H1 (cell line): ENCODE measurements at regions not wholly inside any gene's neighbourhood (a gene's known extent, or its start where the extent isn't known, plus 50 kb on each side); places are given as distances from the start of the nearest gene placed in this dataset.

Experiments used
- CTCF ChIA-PET: fragments of 300-600 bp; sonication (Branson Sonifier 250); formaldehyde crosslinking; loops from one replicate; lab custom pipeline; 2021; ENCODE audit not compliant: partially characterized antibody; lab: Charles Lee
- POLR2A ChIA-PET: fragments of 300-600 bp; sonication (Branson Sonifier 250); formaldehyde crosslinking; loops from one replicate; lab custom pipeline; 2021; ENCODE audit warnings: inconsistent platforms; ENCODE audit not compliant: partially characterized antibody; lab: Charles Lee
- DNase-seq, 2 experiments: peaks; one replicate each; pipeline versions ENCODE4 v3.0.0 to v3.0.0-alpha.2; 2010 to 2022; ENCODE audit warnings: low spot score in 2 of 2, low read depth in 1 of 2, mixed read lengths in 1 of 2
- FAIRE-seq: peaks from 2 replicates; lab custom pipeline; 2011; peaks lifted over from hg19 to GRCh38; lab: Jason Lieb, UNC
- H2AFZ ChIP-seq: 2 replicates; pipeline ENCODE4 v1.8.1; 2012; ENCODE audit warnings: low read length, inconsistent platforms
- H2AK5ac ChIP-seq: 2 replicates; pipeline ENCODE4 v1.6.1; 2013; ENCODE audit warnings: low read depth, low read length
- H2BK120ac ChIP-seq: replicated peaks from 2 replicates; pipeline ENCODE3; 2013; ENCODE audit warnings: low read depth, low read length, inconsistent platforms
- H2BK12ac ChIP-seq: 2 replicates; pipeline ENCODE4 v1.6.1; 2013; ENCODE audit warnings: low read depth, low read length
- H2BK15ac ChIP-seq: 2 replicates; pipeline ENCODE4 v1.6.1; 2013; ENCODE audit warnings: low read length
- H2BK20ac ChIP-seq: 2 replicates; pipeline ENCODE4 v1.6.1; 2013; ENCODE audit warnings: low read length
- H2BK5ac ChIP-seq: 2 replicates; pipeline ENCODE4 v1.6.1; 2013; ENCODE audit warnings: low read depth, low read length
- H3K14ac ChIP-seq: 2 replicates; pipeline ENCODE4 v1.6.1; 2013; ENCODE audit warnings: inconsistent platforms; ENCODE audit not compliant: insufficient read length
- H3K18ac ChIP-seq: 2 replicates; pipeline ENCODE4 v1.6.1; 2013; ENCODE audit warnings: low read length; ENCODE audit errors: extremely low read depth
- H3K23ac ChIP-seq: 2 replicates; pipeline ENCODE4 v1.6.1; 2013; ENCODE audit warnings: inconsistent platforms; ENCODE audit not compliant: insufficient read length
- H3K23me2 ChIP-seq: 2 replicates; pipeline ENCODE4 v1.6.1; 2013; ENCODE audit warnings: low read depth, low read length
- H3K27ac ChIP-seq: 2 replicates; pipeline ENCODE4 v1.6.1; 2011; ENCODE audit warnings: low read depth, low read length, inconsistent platforms
- H3K27me3 ChIP-seq, 4 experiments: replicated peaks in 1 of 4; 1 replicate in 1 of 4; 2 replicates in 3 of 4; pipeline versions ENCODE4 v1.6.1 to v1.8.1; 2011 to 2013; ENCODE audit warnings: low read length in 3 of 4, mild to moderate bottlenecking in 3 of 4, inconsistent platforms in 2 of 4, mixed read lengths in 2 of 4, moderate library complexity in 1 of 4; ENCODE audit not compliant: control insufficient read depth in 3 of 4, insufficient read depth in 3 of 4; ENCODE audit errors: extremely low read depth in 1 of 4
- H3K36me3 ChIP-seq, 4 experiments: 2 replicates each; pipeline versions ENCODE4 v1.6.1 to v1.8.1; 2011 to 2013; ENCODE audit warnings: mild to moderate bottlenecking in 4 of 4, low read length in 3 of 4, moderate library complexity in 2 of 4, control low read depth in 1 of 4, inconsistent platforms in 1 of 4; ENCODE audit not compliant: insufficient read depth in 4 of 4, control insufficient read depth in 2 of 4
- H3K4ac ChIP-seq: replicated peaks from 2 replicates; pipeline ENCODE3; 2013; ENCODE audit warnings: low read length, low read depth, mixed read lengths, inconsistent platforms; ENCODE audit not compliant: insufficient read length
- H3K4me1 ChIP-seq, 4 experiments: replicated peaks in 1 of 4; 1 replicate in 1 of 4; 2 replicates in 3 of 4; pipeline versions ENCODE4 v1.6.1 to v1.8.1; 2011 to 2013; ENCODE audit warnings: low read length in 3 of 4, inconsistent platforms in 2 of 4, mixed read lengths in 1 of 4; ENCODE audit not compliant: insufficient read depth in 4 of 4, control insufficient read depth in 3 of 4
- H3K4me2 ChIP-seq, 2 experiments: 2 replicates each; pipeline versions ENCODE4 v1.6.1 to v1.8.1; 2011 to 2013; ENCODE audit warnings: low read depth in 2 of 2, low read length in 2 of 2, control low read depth in 1 of 2, inconsistent platforms in 1 of 2, mild to moderate bottlenecking in 1 of 2; ENCODE audit not compliant: insufficient read depth in 1 of 2
- H3K4me3 ChIP-seq, 4 experiments: fragments of 200-600, 300-600 bp in 1 of 4; sonication (generic), shearing (Covaris generic), sonication (Bioruptor Twin) in 1 of 4; 2 replicates each; pipeline versions ENCODE4 v1.5.1 to v1.8.1; 2011 to 2016; ENCODE audit warnings: low read length in 4 of 4, low read depth in 3 of 4, control low read depth in 2 of 4, inconsistent platforms in 2 of 4, mild to moderate bottlenecking in 2 of 4, mixed read lengths in 1 of 4, moderate library complexity in 1 of 4; ENCODE audit not compliant: insufficient read depth in 2 of 4; ENCODE audit errors: extremely low read depth in 1 of 4
- H3K56ac ChIP-seq: replicated peaks from 2 replicates; pipeline ENCODE3; 2013; ENCODE audit warnings: low read depth, mild to moderate bottlenecking, mixed read lengths, low read length, inconsistent platforms; ENCODE audit not compliant: insufficient read length
- H3K79me1 ChIP-seq: 2 replicates; pipeline ENCODE4 v1.6.1; 2013; ENCODE audit warnings: low read depth, low read length, control low read depth
- H3K79me2 ChIP-seq, 2 experiments: 2 replicates each; pipeline versions ENCODE4 v1.6.1 to v1.8.1; 2012 to 2013; ENCODE audit warnings: low read length in 2 of 2, mild to moderate bottlenecking in 2 of 2, inconsistent platforms in 1 of 2; ENCODE audit not compliant: insufficient read depth in 2 of 2, control insufficient read depth in 1 of 2
- H3K9ac ChIP-seq, 4 experiments: replicated peaks in 1 of 4; 1 replicate in 1 of 4; 2 replicates in 3 of 4; pipeline versions ENCODE4 v1.6.1 to v1.8.1; 2011 to 2013; ENCODE audit warnings: low read depth in 3 of 4, low read length in 3 of 4, control low read depth in 2 of 4, mild to moderate bottlenecking in 2 of 4, moderate library complexity in 2 of 4, inconsistent platforms in 1 of 4; ENCODE audit errors: extremely low read depth in 1 of 4
- H3K9me3 ChIP-seq, 2 experiments: 2 replicates each; pipeline versions ENCODE4 v1.6.1 to v1.8.1; 2012 to 2013; ENCODE audit warnings: mild to moderate bottlenecking in 2 of 2, moderate library complexity in 2 of 2, control low read depth in 1 of 2, inconsistent platforms in 1 of 2, low read depth in 1 of 2, low read length in 1 of 2, mixed read lengths in 1 of 2; ENCODE audit not compliant: insufficient read depth in 2 of 2
- H4K20me1 ChIP-seq, 2 experiments: replicated peaks in 1 of 2; 2 replicates each; pipeline versions ENCODE3 to v1.8.1; 2011 to 2013; ENCODE audit warnings: inconsistent platforms in 2 of 2, low read length in 2 of 2, mild to moderate bottlenecking in 1 of 2; ENCODE audit not compliant: insufficient read depth in 2 of 2, control insufficient read depth in 1 of 2
- H4K5ac ChIP-seq: 2 replicates; pipeline ENCODE4 v1.6.1; 2013; ENCODE audit warnings: low read length, low read depth, mixed read lengths, inconsistent platforms; ENCODE audit not compliant: insufficient read length
- H4K8ac ChIP-seq: 2 replicates; pipeline ENCODE4 v1.8.0; 2013; ENCODE audit warnings: mild to moderate bottlenecking, moderate library complexity, low read length, inconsistent platforms; ENCODE audit not compliant: insufficient read depth; ENCODE audit errors: extremely low read depth
- H4K91ac ChIP-seq: replicated peaks from 2 replicates; pipeline ENCODE3; 2013; ENCODE audit warnings: low read length, mixed read lengths, inconsistent platforms; ENCODE audit not compliant: insufficient read length
- ASH2L ChIP-seq: fragments of 200-600, 300-600 bp; sonication (generic); IDR thresholded peaks from one replicate; pipeline ENCODE4 v1.7.1; 2017; ENCODE audit warnings: low read length
- RBBP5 ChIP-seq: IDR thresholded peaks from 2 replicates; pipeline ENCODE4 v1.7.1; 2012; ENCODE audit warnings: low read depth, mild to moderate bottlenecking, inconsistent platforms, low read length, moderate library complexity, borderline replicate concordance
- SP2 ChIP-seq: IDR thresholded peaks from 2 replicates; pipeline ENCODE4 v1.6.1; 2012; ENCODE audit warnings: mild to moderate bottlenecking, low read length, inconsistent platforms
- SRF ChIP-seq: IDR thresholded peaks from 2 replicates; pipeline ENCODE4 v1.6.1; 2011; ENCODE audit warnings: mild to moderate bottlenecking, low read depth, low read length, moderate library complexity
- WGBS, 2 experiments: shearing (Covaris generic) in 1 of 2; methylation state at CpG; one replicate each; pipeline versions ENCODE4 v1.1.6 to v1.1.7; 2013 to 2015; ENCODE audit warnings: low lambda C conversion rate in 2 of 2, mixed read lengths in 2 of 2, inconsistent platforms in 1 of 2, low coverage in 1 of 2, missing lambda C conversion rate in 1 of 2; ENCODE audit not compliant: insufficient replicate concordance in 2 of 2, insufficient coverage in 1 of 2, insufficient read length in 1 of 2; ENCODE audit errors: extremely low coverage in 1 of 2, missing lambda C conversion rate in 1 of 2; 5-methylcytosine and 5-hydroxymethylcytosine counted together

DNA sequence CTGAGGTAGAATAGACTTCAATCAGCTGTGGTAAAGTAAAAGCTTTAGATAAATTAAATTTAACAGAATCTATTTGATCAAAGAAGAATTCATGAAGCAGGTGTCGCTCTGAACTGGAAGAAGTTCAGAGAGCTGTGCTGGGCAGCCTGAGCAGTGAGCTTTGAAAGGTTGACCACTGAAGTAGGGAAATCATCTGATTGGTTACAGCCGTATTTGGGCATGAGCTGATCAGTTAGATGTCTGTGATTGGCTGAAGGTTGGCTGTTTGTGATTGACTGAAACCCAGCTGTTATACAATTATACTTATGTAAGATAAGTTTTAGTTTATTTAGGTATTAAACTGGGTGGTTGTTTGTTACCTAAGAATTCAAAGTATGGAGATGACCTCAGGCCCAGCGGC, 1174.6 kb downstream of the CDH9 start:
- WGBS, 2 experiments, result 86% methylated on average over 3 of the region's 3 CpGs; no CpG with 5 or more reads in 1 of the 2 experiments
- peaks cover 0 to 8% of the 10 kb centered on the region in 2 experiments; a peak in 1 of 4 replicates for H3K9me3 ChIP-seq
- H3K18ac ChIP-seq, result no peak overlapping the region
- H3K36me3 ChIP-seq, result no peaks in the 10 kb centered on the region
- no peaks in the 10 kb centered on the region for H3K79me1 ChIP-seq
- H2BK5ac ChIP-seq, result no peak overlapping the region
- H2BK12ac ChIP-seq, result no peak overlapping the region
- no peak for TF ChIP-seq RBBP5
- TF ChIP-seq SP2, result no peak
- peak; percentile 55 for TF ChIP-seq SRF
- no peak for TF ChIP-seq ASH2L
- no peak overlapping the region for H3K56ac ChIP-seq
- no peak overlapping the region for H3K4ac ChIP-seq
- H2AFZ ChIP-seq, result no peak overlapping the region
- no peak overlapping the region for H3K4me3 ChIP-seq
- H3K4me2 ChIP-seq, result no peak overlapping the region
- no peaks in the 10 kb centered on the region for H4K20me1 ChIP-seq
- no peak for DNase-seq
- no peak overlapping the region for H4K8ac ChIP-seq
- FAIRE-seq, result no peak
- H2AK5ac ChIP-seq, result no peak overlapping the region
- no peak overlapping the region for H3K23ac ChIP-seq
- H3K79me2 ChIP-seq, result no peaks in the 10 kb centered on the region
- H3K23me2 ChIP-seq, result no peaks in the 10 kb centered on the region
- H3K9ac ChIP-seq, result no peak overlapping the region
- H3K4me1 ChIP-seq, result no peaks in the 10 kb centered on the region
- no peak overlapping the region for H4K5ac ChIP-seq
- no peak overlapping the region for H3K27ac ChIP-seq
- no peak overlapping the region for H4K91ac ChIP-seq
- ChIA-PET CTCF (interaction anchor here (0.7 to 1.4 kb wide), 3 partner anchors 13 to 619 kb away, joined by 3 to 6 read pairs (median 4); no protein-coding TSS in a partner anchor), POLR2A (no interaction called here)
- H2BK15ac ChIP-seq, result no peak overlapping the region
- no peaks in the 10 kb centered on the region for H3K27me3 ChIP-seq
- H3K14ac ChIP-seq, result no peak overlapping the region
- H2BK20ac ChIP-seq, result no peak overlapping the region
- H2BK120ac ChIP-seq, result no peak overlapping the region
